Dedifferentiated amniotic fluid mesenchymal stem cell (primary cell): ENCODE measurements at regions not wholly inside any gene's neighbourhood (a gene's known extent, or its start where the extent isn't known, plus 50 kb on each side); places are given as distances from the start of the nearest gene placed in this dataset.

Source experiments
- DNase-seq: peaks from one replicate; pipeline ENCODE4 v3.0.0-alpha.2; 2016; ENCODE audit errors: extremely low spot score

- no peak for DNase-seq
Measured at GRCh38 chr10:43790147-43790546, 141.5 kb upstream of the ZNF32 start.

GRCh38 chr10:43785252-43785651 lies 136.6 kb upstream of the ZNF32 start:
- DNase-seq: no peak

GRCh38 chr10:43782814-43783213 lies 134.1 kb upstream of the ZNF32 start:
- DNase-seq: no peak

GRCh38 chr10:43781480-43782361 lies 133.0 kb upstream of the ZNF32 start:
- DNase-seq: no peak

GRCh38 chr10:43778571-43778970 lies 129.9 kb upstream of the ZNF32 start:
- no peak for DNase-seq

- DNase-seq: no peak
Measured at GRCh38 chr10:43775384-43775783, 126.7 kb upstream of the ZNF32 start.

GRCh38 chr10:43774234-43774769 lies 125.6 kb upstream of the ZNF32 start:
- DNase-seq: no peak

GRCh38 chr10:43773736-43774135 lies 125.1 kb upstream of the ZNF32 start:
- no peak for DNase-seq

GRCh38 chr10:43772171-43772570 lies 123.5 kb upstream of the ZNF32 start:
- DNase-seq: no peak

- DNase-seq: no peak
Measured at GRCh38 chr10:43771675-43772074, 123.0 kb upstream of the ZNF32 start.

GRCh38 chr10:43765516-43765915 lies 116.8 kb upstream of the ZNF32 start:
- DNase-seq: no peak

GRCh38 chr10:43763846-43764245 lies 115.2 kb upstream of the ZNF32 start:
- no peak for DNase-seq

- DNase-seq: no peak
Measured at GRCh38 chr10:43760514-43760913, 111.8 kb upstream of the ZNF32 start.

- DNase-seq: no peak
Measured at GRCh38 chr10:43759216-43759615, 110.5 kb upstream of the ZNF32 start.

- no peak for DNase-seq
Measured at GRCh38 chr10:43756341-43756740, 107.7 kb upstream of the ZNF32 start.

- DNase-seq: no peak
Measured at GRCh38 chr10:43754569-43755260, 106.0 kb upstream of the ZNF32 start.

GRCh38 chr10:43753397-43754061 lies 104.8 kb upstream of the ZNF32 start:
- DNase-seq: no peak

- DNase-seq: no peak
Measured at GRCh38 chr10:43752682-43753081, 104.0 kb upstream of the ZNF32 start.

- no peak for DNase-seq
Measured at GRCh38 chr10:43751646-43752045, 103.0 kb upstream of the ZNF32 start.

GRCh38 chr10:43749940-43750552 lies 101.4 kb upstream of the ZNF32 start:
- no peak for DNase-seq

- DNase-seq: no peak
Measured at GRCh38 chr10:43749145-43749576, 100.5 kb upstream of the ZNF32 start.

GRCh38 chr10:43748560-43748959 lies 99.9 kb upstream of the ZNF32 start:
- DNase-seq: no peak
